ENCODE measurements at regions not wholly inside any gene's neighbourhood (a gene's known extent, or its start where the extent isn't known, plus 50 kb on each side); places are given as distances from the start of the nearest gene placed in this dataset.
"Not testable (repeated sequence)": the region's sequence is repeated elsewhere in the genome, so short reads cannot be mapped to it uniquely, and the experiment has no call there.

- not testable (repeated sequence) for TF ChIP-seq CTCF, POLR2A, EP300 (IDR thresholded peaks at IDR 0.05)
These were observed 169.1 kb downstream of the CCT8L2 start for GRCh38 chr22:16423476-16423875.

All from tibial nerve (tissue), 4 donors.